Cardiac muscle cell (in vitro differentiated cells and primary cell): ENCODE measurements at regions not wholly inside any gene's neighbourhood (a gene's known extent, or its start where the extent isn't known, plus 50 kb on each side); places are given as distances from the start of the nearest gene placed in this dataset.

Experiments
- DNase-seq, 2 donors: peaks; one replicate each; pipeline versions ENCODE4 v3.0.0 to v3.0.0-alpha.2; 2010 to 2017; ENCODE audit warnings: low read depth in 1 of 2, low spot score in 1 of 2
- H3K27ac ChIP-seq: fragments of 200-600 bp; sonication (generic); 2 replicates; pipeline ENCODE4 v1.5.1; 2016
- H3K27me3 ChIP-seq: fragments of 200-600 bp; sonication (generic); 2 replicates; pipeline ENCODE4 v1.6.0; 2016; ENCODE audit warnings: control low read depth
- H3K36me3 ChIP-seq: fragments of 200-600 bp; sonication (generic); 2 replicates; pipeline ENCODE4 v1.5.1; 2016; ENCODE audit warnings: control low read depth
- H3K4me1 ChIP-seq: fragments of 200-600 bp; sonication (generic); 2 replicates; pipeline ENCODE4 v1.8.1; 2017; ENCODE audit warnings: low read depth, mild to moderate bottlenecking, mixed run types
- H3K4me3 ChIP-seq: fragments of 200-600 bp; sonication (generic); 2 replicates; pipeline ENCODE4 v1.5.1; 2016; ENCODE audit warnings: mild to moderate bottlenecking
- H3K9me3 ChIP-seq: fragments of 200-600 bp; sonication (generic); 2 replicates; pipeline ENCODE4 v1.5.1; 2017; ENCODE audit warnings: low read depth, mild to moderate bottlenecking, control low read depth
- CTCF ChIP-seq: IDR thresholded peaks from 2 replicates; pipeline ENCODE4 v1.5.1; 2012; ENCODE audit warnings: low read depth, mild to moderate bottlenecking, low read length

- Histone ChIP-seq H3K4me1 (no peaks in the 10 kb centered on the region), H3K4me3 (no peak overlapping the region), H3K9me3 (no peaks in the 10 kb centered on the region), H3K36me3 (no peaks in the 10 kb centered on the region), H3K27me3 (no peaks in the 10 kb centered on the region), H3K27ac (no peak overlapping the region)
- no peak for TF ChIP-seq CTCF
- DNase-seq: no peak
Observed at GRCh38 chr7:72466797-72467196, 54.7 kb upstream of the CALN1 start.

- Histone ChIP-seq H3K27ac (no peak overlapping the region), H3K4me3 (no peak overlapping the region), H3K36me3 (no peaks in the 10 kb centered on the region), H3K4me1 (no peaks in the 10 kb centered on the region), H3K27me3 (no peaks in the 10 kb centered on the region), H3K9me3 (no peaks in the 10 kb centered on the region)
- TF ChIP-seq CTCF: no peak
- DNase-seq: no peak
Observed at GRCh38 chr7:72465521-72465920, 53.4 kb upstream of the CALN1 start.

- no peak for TF ChIP-seq CTCF
- DNase-seq: no peak
- no peak overlapping the region for H3K27ac ChIP-seq
- H3K27me3 ChIP-seq: no peaks in the 10 kb centered on the region
- no peaks in the 10 kb centered on the region for H3K4me1 ChIP-seq
- H3K4me3 ChIP-seq: no peak overlapping the region
- H3K36me3 ChIP-seq: no peaks in the 10 kb centered on the region
- no peaks in the 10 kb centered on the region for H3K9me3 ChIP-seq
Observed at GRCh38 chr7:72462311-72462710, 50.2 kb upstream of the CALN1 start.
